ENCODE measurements at regions not wholly inside any gene's neighbourhood (a gene's known extent, or its start where the extent isn't known, plus 50 kb on each side); places are given as distances from the start of the nearest gene placed in this dataset.

DNA sequence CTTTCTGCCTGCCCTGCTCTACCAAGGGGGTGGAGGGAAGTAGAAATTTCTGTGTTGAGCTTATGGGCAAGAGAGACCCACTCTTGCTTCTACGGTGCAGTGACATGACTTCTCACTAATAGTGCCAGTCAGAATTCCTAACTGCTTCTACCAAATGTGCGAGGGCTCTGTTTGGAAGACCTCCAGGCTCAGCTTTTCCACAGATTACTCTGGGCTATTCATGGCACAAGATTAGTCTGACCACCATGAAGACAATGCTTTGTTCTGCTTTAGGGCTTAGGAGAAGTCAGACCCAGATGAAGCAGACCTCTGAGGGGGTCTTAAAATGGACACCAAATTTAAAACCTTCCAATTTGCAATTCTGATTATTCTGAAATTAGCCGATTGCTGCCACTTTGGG is 195.9 kb upstream of the TBC1D5 start:
- DNase-seq: no peak

DNA sequence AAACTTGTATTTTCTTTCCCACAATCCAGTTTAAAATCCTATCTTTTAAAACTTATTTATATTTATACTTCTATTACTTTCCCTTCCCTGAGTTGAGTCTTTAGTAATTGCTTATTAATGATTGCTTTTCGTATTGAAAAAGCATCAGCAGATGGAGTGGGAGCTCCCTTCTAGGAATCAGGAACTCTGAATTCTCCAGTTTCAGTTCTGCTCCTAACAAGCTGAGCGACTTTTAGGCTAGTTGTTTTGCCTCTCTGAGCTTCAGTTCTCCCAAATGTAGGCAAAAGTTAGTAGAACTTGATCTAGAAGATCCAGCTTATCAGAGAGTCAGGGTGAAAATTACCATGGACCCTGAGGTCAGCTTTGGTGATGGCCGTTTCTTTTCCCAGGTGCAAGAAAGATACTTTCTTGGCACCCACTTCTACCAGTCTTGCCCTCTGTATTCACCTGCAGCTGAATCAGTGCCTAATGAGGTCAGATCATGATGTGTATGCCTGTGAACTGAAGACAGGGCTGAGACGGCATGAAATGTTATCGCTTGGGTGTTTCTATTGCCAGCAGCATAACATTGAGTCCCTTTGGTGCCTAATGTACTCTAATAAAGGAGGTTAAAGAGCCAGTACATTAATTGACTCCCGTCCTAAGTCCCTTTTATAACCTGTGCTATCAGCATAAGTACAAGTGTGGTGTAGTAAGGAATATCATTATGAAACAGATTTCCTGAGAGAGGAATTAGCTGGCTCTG is 194.5 kb upstream of the TBC1D5 start:
- no peak for DNase-seq

DNA sequence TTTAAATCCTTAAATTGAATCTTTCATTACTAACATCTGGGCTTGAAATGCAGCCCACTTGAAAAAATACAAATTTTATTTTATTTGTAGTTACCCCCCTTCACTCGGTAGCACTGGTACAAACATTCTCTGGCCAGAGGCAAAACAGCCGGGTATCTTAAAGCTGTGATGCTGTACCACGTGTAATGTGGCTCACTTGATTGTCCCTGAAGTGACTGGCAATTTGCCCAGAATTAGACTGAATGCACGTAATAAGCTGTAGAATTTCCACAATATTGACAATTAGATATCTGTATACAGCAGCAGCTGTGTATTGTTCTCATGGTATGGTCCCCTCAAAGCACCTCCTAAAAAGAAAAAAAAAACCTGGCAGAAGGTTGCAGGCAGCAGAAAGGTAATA is 192.8 kb upstream of the TBC1D5 start:
- peak; percentile 64 for DNase-seq

DNA sequence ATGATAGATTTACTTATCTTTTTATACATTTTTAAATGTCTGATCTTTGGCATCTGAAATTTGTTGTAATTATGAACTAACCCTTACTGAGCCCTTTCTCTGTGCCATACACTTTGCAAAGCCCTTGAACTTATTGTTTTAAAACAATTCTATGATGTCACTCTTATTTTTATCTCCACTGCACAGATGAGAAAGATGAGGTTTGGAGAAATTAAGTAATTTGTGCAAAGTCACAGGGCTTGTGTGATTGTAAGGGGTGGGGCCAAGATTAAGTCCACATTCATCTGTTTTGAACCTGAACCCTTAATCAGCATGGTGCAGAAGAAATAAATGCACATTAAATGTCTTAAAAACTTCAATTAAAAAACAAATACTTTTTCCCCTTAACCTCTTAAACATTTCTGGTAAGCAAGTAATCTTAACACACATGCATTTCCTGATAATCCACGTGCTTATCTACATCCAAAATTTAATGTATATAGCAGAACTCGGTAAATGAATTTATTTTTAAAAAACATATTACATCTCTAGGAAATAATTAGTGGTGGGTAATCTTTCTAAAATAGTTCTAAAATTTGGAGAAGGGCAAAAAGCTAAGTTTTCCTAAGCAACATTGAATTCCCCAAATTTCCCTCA is 189.8 kb upstream of the TBC1D5 start:
- no peak for DNase-seq

DNA sequence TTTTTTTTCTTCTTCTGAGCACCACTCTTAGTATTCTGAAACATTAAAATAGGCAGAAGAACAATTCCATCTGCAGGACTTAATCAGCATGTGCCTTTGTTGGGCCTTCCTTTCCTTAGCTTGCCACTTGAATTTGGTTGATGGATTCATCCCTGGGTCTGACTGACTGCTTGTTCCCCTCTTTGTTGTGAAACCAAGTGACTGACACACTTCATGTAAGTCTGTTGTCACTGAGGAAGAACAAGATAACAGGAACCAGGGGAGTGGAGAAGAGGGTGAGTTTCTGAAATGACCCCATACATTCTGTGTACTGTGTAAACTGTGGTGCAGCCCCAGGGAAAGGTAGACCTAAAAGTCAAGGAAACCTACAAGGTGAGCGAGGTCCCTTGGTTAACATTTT is 188.7 kb upstream of the TBC1D5 start:
- DNase-seq: no peak

DNA sequence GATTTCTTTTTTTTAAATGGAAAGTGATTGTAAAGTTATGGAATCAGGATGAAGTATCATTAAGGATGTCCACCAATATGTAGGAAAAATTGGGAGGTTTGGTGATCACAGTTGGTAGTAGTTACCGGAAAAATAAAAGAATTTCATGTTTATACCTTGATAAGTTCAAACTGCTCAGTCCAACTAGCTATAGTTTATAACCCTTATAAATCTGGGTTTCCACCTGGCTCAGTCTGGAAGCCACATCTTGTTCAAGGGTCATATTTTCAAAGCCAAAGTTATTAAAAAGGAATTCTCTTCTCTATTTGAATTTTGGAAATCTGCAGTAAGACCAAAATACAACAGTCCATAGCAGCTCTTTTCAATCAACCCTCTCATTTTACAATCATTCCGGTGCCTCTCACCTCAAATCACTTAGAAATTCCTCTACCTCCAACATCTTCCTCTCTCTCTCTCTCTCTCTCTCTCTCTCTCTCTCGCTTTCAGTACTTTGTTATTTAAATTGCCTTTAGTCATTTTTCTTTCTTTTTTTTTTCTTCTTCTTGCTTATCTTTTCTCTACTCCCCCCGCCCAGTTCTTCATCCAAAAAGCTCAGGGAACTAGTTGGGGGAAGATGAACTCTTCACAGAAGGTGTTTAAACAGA is 186.2 kb upstream of the TBC1D5 start:
- no peak for DNase-seq

DNA sequence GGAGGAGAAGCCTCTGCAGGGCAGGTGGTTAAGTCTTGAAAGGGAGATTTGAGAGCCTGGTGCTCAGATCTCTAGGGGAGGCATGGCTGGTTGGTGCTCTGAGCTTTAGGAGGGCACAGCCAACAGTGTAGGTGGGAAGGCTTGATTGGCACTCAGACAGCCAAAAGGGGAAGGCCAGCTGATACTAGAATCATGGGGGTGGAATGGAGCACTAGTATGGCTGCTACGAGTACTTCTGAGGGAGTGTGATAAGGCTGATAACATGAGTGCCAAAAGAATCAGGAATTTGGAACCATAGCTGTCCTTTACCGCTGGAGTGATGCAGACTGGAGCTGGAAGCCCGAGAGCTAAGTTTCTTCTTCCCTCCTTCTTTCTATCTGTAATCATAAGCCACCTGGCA is 184.6 kb upstream of the TBC1D5 start:
- DNase-seq: no peak

DNA sequence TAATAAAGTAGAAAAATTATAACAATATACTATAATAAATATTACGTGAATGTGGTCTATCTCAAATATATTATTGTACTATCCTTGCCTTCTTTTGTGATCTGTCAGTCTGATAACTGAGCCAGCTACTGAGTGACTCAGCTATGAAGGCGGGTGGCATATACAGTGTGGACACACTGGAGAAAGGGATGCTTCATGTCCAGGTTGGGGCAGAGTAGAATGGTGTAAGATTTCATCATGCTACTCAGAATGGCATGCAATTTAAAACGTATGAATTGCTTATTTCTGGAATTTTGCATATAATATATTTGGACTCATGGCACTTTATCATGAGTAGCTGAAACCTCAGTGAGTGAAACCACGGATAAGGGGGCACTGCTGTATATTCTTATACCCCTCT is 172.9 kb upstream of the TBC1D5 start:
- no peak for DNase-seq

DNA sequence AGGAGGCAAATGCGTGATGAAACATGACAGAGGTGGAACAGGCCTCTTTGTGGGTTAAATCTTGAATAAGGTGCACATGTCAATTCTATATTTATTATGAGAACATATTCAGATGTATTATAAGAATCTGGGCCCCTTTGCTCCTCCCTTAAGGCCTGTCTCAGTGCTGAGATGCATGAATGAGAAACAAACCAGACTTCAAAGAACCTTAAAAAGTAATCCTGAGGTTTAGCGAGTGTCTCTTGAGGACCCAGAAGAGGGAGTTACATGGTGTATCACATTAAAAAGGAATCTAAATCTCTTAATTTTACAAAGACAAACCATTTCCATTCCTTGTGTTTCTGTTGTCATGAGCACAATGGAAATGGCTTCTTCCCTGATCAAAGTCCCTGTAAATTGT is 170.9 kb upstream of the TBC1D5 start:
- no peak for DNase-seq

DNA sequence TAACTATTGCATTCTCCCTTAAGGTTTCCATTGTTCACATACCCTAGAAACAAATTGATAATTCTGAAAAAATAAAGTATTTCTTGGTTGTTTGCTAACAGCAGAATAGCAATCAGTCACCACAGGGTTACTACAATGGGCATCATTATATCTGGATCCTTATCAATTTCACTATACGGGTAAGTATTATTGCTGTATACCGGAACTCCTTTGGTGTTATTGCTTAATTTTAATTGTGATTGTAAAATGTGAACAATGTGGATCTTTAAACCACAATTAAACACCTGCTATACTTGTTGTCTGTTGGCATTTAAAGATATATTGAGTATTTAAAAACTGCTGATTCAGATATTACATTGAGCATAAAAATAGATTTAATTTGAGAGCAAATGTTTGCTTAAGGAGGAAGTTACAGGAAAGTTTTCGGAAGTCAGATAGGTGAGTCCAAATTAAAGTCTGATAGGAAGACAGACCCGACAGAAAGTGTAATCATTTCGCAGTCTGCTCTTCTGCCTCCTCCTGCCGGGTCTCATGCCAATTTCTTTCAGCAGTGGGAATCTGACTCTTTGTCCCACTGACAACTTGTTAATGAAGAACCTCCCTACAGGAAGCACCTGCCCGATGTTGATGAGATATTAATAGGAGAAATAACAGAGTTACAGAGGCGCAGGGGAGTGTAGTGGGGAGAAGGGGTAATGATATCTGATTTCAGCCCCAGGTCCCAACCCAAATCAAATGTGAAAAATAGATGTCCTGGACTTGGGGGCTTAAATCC is 169.7 kb upstream of the TBC1D5 start:
- DNase-seq: no peak

DNA sequence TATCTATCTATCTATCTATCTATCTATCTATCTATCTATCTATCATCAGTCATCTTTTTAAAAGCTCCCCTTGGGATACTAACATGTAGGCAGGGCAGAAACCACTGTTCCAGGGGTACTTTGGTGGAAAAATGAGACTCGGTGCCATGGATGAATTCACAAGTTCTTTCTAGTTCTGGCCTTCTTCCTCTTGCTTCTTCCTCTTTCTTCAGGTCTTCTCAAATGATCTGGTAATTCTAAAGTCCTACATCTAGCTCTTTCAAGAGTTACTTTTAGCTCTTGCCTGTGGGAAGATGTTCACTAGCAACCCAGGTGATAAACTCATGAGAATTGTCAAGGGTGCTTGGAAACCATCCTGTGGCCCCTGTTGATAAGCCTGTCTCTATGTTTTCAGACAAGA is 168.5 kb upstream of the TBC1D5 start:
- DNase-seq: no peak

DNA sequence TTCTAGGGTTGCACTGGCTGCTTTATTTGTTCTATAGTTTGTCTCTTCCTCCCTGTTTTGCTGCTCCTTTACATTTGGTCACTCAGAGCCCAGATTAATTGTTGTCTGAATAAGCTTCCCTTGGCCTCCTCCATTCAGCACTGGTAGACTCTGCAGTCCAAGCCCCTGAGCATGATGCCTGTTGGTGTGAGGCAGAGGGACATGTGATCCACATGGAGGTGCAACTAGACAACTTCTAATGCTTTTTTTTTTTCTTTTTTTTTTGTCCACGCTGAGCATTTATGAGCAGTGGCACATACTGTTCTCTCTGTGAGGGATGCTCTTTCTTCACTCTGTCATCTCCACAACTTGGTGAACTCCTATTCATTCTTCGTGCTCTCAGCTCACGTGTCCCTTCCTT is 167.3 kb upstream of the TBC1D5 start:
- no peak for DNase-seq

DNA sequence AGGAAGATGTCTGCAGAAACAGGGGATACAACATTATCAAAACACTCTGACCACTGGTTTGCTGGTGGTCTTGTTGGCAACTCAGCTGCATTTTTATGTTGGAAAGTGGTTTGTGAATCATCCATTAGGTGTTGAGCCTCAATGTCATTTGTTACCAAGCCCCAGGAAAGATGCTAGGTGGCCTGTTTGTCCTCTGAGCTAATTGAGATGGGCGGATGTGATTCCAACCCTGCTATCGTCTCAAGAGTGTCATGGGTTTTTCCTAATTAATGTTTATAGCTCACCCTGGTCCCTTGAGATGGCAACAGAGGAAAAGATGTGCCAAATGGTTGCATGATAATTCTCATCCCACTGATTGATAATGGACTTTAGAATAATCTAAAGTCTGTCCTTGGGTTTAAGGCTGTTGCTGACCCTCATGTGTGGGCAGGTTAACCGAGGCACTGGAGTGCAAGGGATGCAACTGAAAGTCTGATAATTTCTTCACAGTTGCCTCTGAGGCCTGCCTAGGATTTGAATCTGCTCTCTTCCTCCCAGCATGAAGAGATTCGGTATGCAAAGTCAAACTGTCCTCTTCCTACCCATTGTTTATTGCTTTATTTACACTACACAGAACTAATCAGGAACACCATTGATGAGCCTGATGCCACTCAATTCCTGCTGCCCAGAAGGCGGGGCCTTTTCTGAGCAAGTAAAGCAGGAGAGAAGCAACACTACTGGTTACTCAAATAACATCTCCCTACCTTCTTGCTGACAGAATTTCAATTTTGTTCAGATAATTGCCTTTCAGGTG is 166.2 kb upstream of the TBC1D5 start:
- no peak for DNase-seq

DNA sequence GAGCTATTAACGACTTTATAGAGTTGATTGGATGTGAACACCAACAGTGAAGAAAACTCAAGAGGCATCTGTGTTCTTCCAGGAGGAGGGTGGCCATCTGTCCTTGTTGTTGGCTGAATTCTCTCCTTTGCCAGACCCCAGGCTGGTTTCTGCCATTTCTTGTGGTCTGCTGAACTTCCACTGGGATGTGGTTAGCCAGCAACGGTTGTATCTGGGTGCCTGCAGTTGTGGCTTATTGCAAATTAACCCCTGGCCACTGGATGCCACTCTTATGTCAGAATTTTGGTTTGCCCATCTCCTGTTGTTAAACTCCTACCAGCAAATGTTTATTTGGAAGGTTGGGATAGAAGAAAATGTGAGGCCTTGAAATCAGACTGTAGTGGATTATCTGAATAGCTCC is 163.6 kb upstream of the TBC1D5 start:
- no peak for DNase-seq

DNA sequence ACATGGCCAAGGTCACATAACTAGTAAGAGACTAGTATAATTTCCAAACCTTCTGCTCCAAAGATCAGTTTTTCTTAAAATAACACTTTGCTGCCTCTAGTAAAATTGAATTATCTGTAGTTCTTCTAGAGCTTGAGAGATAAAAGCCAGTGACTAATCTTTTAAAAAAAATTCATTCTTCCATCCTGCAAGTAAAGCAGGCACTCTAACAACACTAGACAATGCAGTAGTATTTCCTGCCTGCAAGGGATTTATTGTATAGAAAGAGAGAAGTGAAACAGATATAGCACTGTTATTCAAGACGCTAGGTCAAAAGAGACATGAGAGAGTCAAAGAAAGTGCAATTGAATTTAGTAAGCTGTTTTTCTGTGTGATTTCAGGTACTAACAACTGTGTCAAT is 159.5 kb upstream of the TBC1D5 start:
- no peak for DNase-seq

DNA sequence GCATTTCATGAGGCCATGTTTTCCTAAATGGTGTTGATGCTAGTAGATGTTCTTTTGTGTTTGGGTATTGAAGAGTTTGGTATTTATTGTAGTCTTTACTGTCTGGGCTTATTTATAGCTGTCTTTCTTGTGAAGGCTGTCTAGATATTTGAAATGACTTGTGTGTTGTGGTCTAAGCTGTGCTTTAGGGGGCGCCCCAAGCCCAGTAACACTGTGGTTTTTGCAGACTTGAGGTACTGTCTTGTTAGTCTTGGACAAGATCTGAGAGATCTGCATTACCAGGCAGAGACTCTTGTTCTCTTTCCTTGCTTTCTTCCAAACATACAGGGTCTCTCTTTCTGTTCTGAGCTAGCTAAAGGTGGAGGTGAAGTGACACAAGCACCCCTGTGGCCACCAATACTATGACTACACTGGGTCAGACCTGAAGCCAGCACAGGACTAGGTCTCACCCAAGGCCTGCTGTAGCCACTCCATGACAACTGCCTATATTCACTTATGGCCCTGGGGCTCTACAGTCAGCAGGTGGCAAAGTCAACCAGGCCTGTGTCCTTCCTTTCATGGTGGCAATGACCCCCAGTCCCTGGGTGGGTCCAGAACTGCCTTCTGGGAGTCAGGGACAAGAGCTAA is 152.1 kb upstream of the TBC1D5 start:
- DNase-seq: peak; percentile 2

DNA sequence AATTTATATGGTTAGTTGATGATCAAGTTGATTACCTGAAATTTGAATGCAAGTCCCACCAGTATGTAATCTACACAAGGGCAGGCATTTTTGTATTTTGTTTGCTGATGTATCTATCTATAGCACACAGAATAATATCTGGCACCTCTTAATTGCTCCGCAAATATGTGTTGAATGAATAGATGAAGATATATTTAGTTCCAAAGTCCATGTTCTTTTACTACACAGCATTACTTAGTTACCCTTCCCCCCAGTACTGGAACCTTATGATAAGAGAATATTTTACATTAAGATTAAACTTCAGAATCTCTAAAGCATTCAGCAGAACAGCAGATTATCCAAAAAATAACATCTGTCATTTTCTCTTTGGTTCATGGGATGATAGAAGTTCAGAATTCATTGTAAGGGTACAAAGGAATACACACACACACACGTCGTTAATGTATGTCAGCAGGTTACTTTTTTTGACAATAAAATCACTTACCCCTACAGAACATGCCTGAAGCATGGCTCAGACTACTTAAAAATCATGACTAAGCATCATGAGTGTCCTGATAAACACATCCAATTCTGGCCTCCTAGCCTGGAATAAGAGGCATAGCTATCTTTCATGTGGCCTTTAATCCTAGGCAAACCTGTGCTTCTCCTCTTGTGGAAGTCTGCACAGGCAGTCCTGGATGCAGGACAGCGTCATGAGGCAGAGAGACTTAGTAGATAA is 148.9 kb upstream of the TBC1D5 start:
- no peak for DNase-seq

DNA sequence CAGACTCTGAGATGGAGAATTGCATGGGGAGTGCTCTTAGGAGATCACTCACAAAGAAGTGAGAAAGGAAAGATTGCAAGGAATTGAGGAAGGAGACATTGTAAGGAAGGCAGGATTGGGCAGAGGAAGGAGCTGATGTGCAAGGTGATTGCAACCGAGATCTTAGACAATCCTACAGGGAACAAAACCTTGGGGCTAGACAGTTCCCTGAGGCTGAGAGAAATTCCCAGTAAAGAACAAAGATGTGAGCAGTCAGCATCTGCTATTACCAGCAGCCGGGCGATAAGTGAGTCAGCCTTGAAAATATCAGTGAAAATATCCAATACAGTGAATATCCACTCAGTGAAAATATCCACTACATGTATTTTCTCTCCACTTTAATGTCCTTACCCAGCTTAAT is 143.6 kb upstream of the TBC1D5 start:
- DNase-seq: no peak

DNA sequence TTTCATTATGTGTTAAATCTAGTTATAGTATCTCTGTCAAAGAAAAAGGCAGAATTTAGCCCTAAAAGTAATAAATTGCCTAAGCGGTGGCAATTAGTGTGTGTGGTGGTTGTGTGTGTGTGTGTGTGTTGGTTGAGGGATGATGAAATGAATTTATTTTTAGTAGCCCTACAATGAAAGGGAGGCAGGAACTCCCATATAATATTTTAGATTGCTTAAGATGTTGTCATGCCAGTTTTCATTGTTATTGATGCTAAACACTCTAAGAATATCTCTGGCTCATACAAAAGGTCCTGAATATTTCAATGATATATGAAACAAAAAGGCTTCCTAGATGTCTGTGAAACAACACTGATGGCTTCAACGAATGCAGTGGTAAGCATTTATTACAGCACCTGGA is 140.6 kb upstream of the TBC1D5 start:
- DNase-seq: no peak

DNA sequence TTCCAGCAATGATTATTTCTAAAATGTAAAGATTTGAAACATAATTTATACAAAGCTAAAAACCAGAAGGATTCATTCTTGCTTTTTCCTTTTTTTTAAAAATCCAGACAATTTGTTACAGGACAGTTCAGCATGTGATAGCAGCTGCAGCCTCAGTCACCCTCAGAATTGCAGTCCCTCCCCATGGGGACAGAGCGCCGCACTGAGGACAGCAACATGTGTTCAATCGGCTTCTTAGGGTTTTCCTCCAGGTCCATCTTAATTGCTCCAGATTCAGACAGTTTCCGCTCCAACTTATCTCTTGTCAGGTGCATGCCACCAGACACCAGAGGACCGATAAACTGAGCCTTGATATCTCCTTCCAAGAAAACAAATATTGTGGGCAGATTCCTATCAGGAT is 134.9 kb upstream of the TBC1D5 start:
- no peak for DNase-seq

DNA sequence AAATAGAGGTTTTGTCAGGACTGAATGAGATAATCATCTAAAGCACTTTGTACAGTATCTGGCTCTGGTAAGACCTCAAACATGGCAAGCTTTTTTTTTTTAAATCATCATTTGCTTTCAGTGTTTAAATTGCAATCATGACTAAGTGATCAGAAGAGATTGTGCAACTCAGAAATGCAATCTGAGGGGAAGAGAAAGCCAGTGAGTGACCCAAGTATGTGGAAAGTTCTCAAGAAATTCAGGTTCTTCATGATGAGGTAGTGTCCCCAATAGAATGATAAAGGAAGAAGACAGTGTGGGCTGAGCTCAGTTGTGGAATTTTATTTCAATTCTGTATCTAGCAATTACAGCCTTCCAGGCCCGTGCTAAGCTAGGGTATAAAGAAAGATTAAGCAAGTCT is 132.2 kb upstream of the TBC1D5 start:
- DNase-seq: no peak

DNA sequence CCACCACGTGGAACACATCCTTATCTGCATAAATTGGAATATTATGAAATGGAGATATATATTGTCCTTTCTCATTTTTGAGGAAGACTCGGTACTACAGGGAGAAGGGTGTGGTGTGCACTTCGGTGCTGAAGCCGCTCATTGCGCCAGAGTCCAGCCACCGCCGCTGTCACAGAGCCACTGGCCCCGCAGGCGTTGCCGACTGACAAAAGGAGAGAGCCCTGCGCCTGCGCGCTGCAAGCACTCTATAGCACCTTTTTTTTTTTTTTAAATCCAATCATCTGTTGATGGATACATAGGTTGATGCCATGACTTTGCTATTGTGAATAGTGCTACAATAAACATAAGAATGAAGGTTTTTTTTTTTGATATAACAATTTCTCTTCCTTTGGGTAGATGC is 130.0 kb upstream of the TBC1D5 start:
- DNase-seq: no peak
